Spleen (tissue), 11 donors: ENCODE measurements at regions not wholly inside any gene's neighbourhood (a gene's known extent, or its start where the extent isn't known, plus 50 kb on each side); places are given as distances from the start of the nearest gene placed in this dataset.

Experiments used
- DNase-seq: peaks from one replicate; pipeline ENCODE4 v3.0.0-alpha.2; 2020
- H3K27ac ChIP-seq, 8 donors: fragments of 200-600 bp; sonication (generic) in 7 of 8; 1 replicate in 4 of 8; 2 replicates in 4 of 8; pipeline versions ENCODE4 v1.5.0 to v1.8.0; 2016 to 2021; ENCODE audit warnings: inconsistent platforms in 4 of 8, mild to moderate bottlenecking in 4 of 8, moderate library complexity in 1 of 8
- H3K27me3 ChIP-seq, 7 donors: fragments of 200-600 bp; sonication (generic) in 6 of 7; replicated peaks in 1 of 7; 1 replicate in 4 of 7; 2 replicates in 3 of 7; pipeline versions ENCODE4 v1.5.0 to v1.8.0; 2016 to 2021; ENCODE audit warnings: inconsistent platforms in 3 of 7, mild to moderate bottlenecking in 1 of 7
- H3K36me3 ChIP-seq, 6 donors: fragments of 200-600 bp; sonication (generic) in 5 of 6; 1 replicate in 4 of 6; 2 replicates in 2 of 6; pipeline versions ENCODE4 v1.5.0 to v1.8.0; 2016 to 2021; ENCODE audit warnings: inconsistent platforms in 2 of 6
- H3K4me1 ChIP-seq, 6 donors: fragments of 200-600 bp; sonication (generic) in 5 of 6; 1 replicate in 3 of 6; 2 replicates in 3 of 6; pipeline versions ENCODE4 v1.5.0 to v1.8.0; 2016 to 2021; ENCODE audit warnings: inconsistent platforms in 3 of 6
- H3K4me3 ChIP-seq, 8 donors: fragments of 200-600 bp; sonication (generic) in 7 of 8; 1 replicate in 4 of 8; 2 replicates in 4 of 8; pipeline versions ENCODE4 v1.5.0 to v1.8.0; 2016 to 2021; ENCODE audit warnings: inconsistent platforms in 4 of 8, mild to moderate bottlenecking in 4 of 8, moderate library complexity in 2 of 8
- H3K9me3 ChIP-seq, 8 donors: fragments of 200-600 bp; sonication (generic) in 7 of 8; 1 replicate in 4 of 8; 2 replicates in 4 of 8; pipeline versions ENCODE4 v1.5.0 to v1.8.0; 2016 to 2021; ENCODE audit warnings: inconsistent platforms in 4 of 8
- CTCF ChIP-seq, 11 experiments: fragments of 200-600 bp in 7 of 11; fragments of 450-650 bp in 4 of 11; sonication (generic) in 4 of 11; IDR thresholded peaks in 8 of 11; conservative IDR thresholded peaks in 3 of 11; 1 replicate in 7 of 11; 2 replicates in 4 of 11; pipeline versions ENCODE4 v1.4.0 to v1.8.0; 2016 to 2021; ENCODE audit warnings: antibody characterized with exemption in 11 of 11, inconsistent platforms in 4 of 11, mild to moderate bottlenecking in 1 of 11
- POLR2A ChIP-seq, 3 donors: fragments of 450-650 bp; IDR thresholded peaks; one replicate each; pipeline ENCODE4 v1.5.1; 2017; ENCODE audit warnings: antibody characterized with exemption in 3 of 3, mild to moderate bottlenecking in 1 of 3
- POLR2AphosphoS5 ChIP-seq, 3 donors: sonication (generic); formaldehyde crosslinking; IDR thresholded peaks; one replicate each; pipeline ENCODE4 v1.5.1; 2017; ENCODE audit warnings: antibody characterized with exemption in 3 of 3
- WGBS, 5 donors: extraction: QIAGEN DNeasy Blood & Tissue Kit in 3 of 5; methylation state at CpG; one replicate each; pipeline versions ENCODE4 v1.1.5 to v1.1.7; 2013 to 2018; 5-methylcytosine and 5-hydroxymethylcytosine counted together
- intact Hi-C: fragments of 100-400 bp; cut with DNase I; formaldehyde crosslinking; loops from one replicate; pipeline ENCODE4 v1.15.0; 2023; ENCODE audit warnings: low total_unique reads
- donor health status: healthy with polysubstance abuse.
- donor health status: DM: no; HTN: no; CAD: no; lungs with moderate emphysema.
- donor health status: DM: no; HTN: no; CAD: no.
- donor health status: Bipolar disorder and iron deficiency.
- donor health status: healthy.
- donor health status: DM: no; HTN: no; CAD: no.
- donor health status: DM: yes; HTN: yes; CAD: no.

GRCh38 chr15:60251300-60252070 lies 146.3 kb downstream of the ANXA2 start:
- TF ChIP-seq CTCF (IDR thresholded peaks at IDR 0.05 in 8 of 11, conservative IDR thresholded peaks at IDR 0.05 in 3 of 11) (no peak), POLR2A (IDR thresholded peaks at IDR 0.05) (no peak), POLR2AphosphoS5 (IDR thresholded peaks at IDR 0.05) (no peak)
- Histone ChIP-seq H3K4me1 (no peaks in the 10 kb centered on the region), H3K9me3 (no peaks in the 10 kb centered on the region), H3K4me3 (no peak overlapping the region), H3K36me3 (no peaks in the 10 kb centered on the region), H3K27ac (no peak overlapping the region), H3K27me3 (peaks cover 0 to 21% (median 0%) of the 10 kb centered on the region in 7 donors)
- 24 to 40% (median 32%) methylated on average over 6 of the region's 6 CpGs for WGBS, 5 donors
- DNase-seq = no peak
- intact Hi-C loops = no loop called here

- Histone ChIP-seq H3K4me3 (no peak overlapping the region), H3K4me1 (no peaks in the 10 kb centered on the region), H3K9me3 (no peaks in the 10 kb centered on the region), H3K27ac (no peak overlapping the region), H3K27me3 (peaks cover 0 to 20% (median 0%) of the 10 kb centered on the region in 7 donors), H3K36me3 (no peaks in the 10 kb centered on the region)
- intact Hi-C loops = no loop called here
- no peak for TF ChIP-seq POLR2AphosphoS5 (IDR thresholded peaks at IDR 0.05)
- 33 to 100% (median 92%) methylated on average over 1 of the region's 1 CpG for WGBS, 5 donors
- DNase-seq = no peak
Measured at GRCh38 chr15:60254416-60254815, 143.4 kb downstream of the ANXA2 start.

GRCh38 chr15:60255390-60255789 lies 142.4 kb downstream of the ANXA2 start:
- 10 to 25% (median 23%) methylated on average over 2 of the region's 2 CpGs for WGBS, 5 donors
- Histone ChIP-seq H3K9me3 (no peaks in the 10 kb centered on the region), H3K4me3 (no peak overlapping the region), H3K4me1 (no peaks in the 10 kb centered on the region), H3K36me3 (no peaks in the 10 kb centered on the region), H3K27me3 (peaks cover 0 to 13% (median 0%) of the 10 kb centered on the region in 7 donors), H3K27ac (no peak overlapping the region)
- DNase-seq = no peak
- intact Hi-C loops = no loop called here
- TF ChIP-seq POLR2A (IDR thresholded peaks at IDR 0.05) (no peak), CTCF (IDR thresholded peaks at IDR 0.05 in 8 of 11, conservative IDR thresholded peaks at IDR 0.05 in 3 of 11) (no peak), POLR2AphosphoS5 (IDR thresholded peaks at IDR 0.05) (no peak)

- Histone ChIP-seq H3K36me3 (no peaks in the 10 kb centered on the region), H3K4me1 (no peaks in the 10 kb centered on the region), H3K9me3 (no peaks in the 10 kb centered on the region), H3K27me3 (peaks cover 0 to 16% (median 0%) of the 10 kb centered on the region in 7 donors), H3K4me3 (no peak overlapping the region), H3K27ac (no peak overlapping the region)
- intact Hi-C loops = no loop called here
- DNase-seq = no peak
- WGBS, 5 donors = 60 to 83% (median 76%) methylated on average over 5 of the region's 5 CpGs
- TF ChIP-seq POLR2AphosphoS5 (IDR thresholded peaks at IDR 0.05) (no peak), CTCF (IDR thresholded peaks at IDR 0.05 in 8 of 11, conservative IDR thresholded peaks at IDR 0.05 in 3 of 11) (no peak), POLR2A (IDR thresholded peaks at IDR 0.05) (no peak)
Measured at GRCh38 chr15:60257591-60258159, 140.1 kb downstream of the ANXA2 start.
